ENCODE measurements at regions not wholly inside any gene's neighbourhood (a gene's known extent, or its start where the extent isn't known, plus 50 kb on each side); places are given as distances from the start of the nearest gene placed in this dataset.

DNA sequence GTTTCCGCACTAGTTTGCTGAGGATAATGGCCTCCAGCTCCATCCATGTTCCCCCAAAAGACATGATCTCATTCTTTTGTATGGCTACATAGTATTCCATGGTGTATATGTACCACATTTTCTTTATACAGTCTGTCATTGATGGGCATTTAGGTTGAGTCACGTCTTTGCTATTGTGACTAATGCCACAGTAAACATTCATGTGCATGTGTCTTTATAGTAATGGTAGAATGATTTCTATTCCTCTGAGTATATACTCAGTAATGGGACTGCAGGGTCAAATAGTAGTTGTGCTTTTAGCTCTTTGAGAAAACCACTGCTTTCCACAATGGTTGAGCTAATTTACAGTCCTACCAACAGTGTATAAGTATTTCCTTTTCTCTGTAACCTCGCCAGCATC, 78.3 kb upstream of the BCL9 start:
- DNase-seq (ENCODE audit: low spot score): no peak

- DNase-seq (ENCODE audit: low spot score): no peak
These were observed 74.8 kb upstream of the BCL9 start for GRCh38 chr1:147466543-147466942.

- no peak for DNase-seq (ENCODE audit: low spot score)
These were observed 71.2 kb upstream of the BCL9 start for GRCh38 chr1:147470079-147470478.

DNA sequence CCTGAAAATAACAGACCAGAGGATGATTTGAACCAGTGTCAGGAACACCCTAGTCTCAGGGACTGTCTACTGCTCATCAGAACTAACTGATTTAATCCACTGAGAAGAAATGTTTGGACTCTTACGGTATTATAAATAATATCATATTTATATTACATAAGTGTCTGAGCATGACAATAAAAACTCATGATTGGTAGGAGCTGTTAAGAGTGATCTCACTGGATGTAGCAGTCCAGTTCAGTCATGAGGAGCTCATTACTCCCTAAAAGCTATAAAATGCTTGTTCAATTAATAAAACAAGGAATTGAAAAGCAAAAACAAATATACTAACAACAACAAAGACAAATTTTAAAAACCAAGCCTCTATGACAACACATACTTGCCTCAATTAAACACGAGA, 68.8 kb upstream of the BCL9 start:
- no peak for DNase-seq (ENCODE audit: low spot score)

GRCh38 chr1:147472966-147473732, 68.2 kb upstream of the BCL9 start:
- DNase-seq (ENCODE audit: low spot score): no peak

GRCh38 chr1:147473733-147474049, 67.6 kb upstream of the BCL9 start:
- no peak for DNase-seq (ENCODE audit: low spot score)

GRCh38 chr1:147475488-147475887, 65.8 kb upstream of the BCL9 start:
- DNase-seq (ENCODE audit: low spot score): no peak

- no peak for DNase-seq (ENCODE audit: low spot score)
These were observed 62.8 kb upstream of the BCL9 start for GRCh38 chr1:147478521-147478920.

GRCh38 chr1:147479864-147480564, 61.3 kb upstream of the BCL9 start:
- no peak for DNase-seq (ENCODE audit: low spot score)

- DNase-seq (ENCODE audit: low spot score): no peak
These were observed 60.8 kb upstream of the BCL9 start for GRCh38 chr1:147480565-147480935.

DNA sequence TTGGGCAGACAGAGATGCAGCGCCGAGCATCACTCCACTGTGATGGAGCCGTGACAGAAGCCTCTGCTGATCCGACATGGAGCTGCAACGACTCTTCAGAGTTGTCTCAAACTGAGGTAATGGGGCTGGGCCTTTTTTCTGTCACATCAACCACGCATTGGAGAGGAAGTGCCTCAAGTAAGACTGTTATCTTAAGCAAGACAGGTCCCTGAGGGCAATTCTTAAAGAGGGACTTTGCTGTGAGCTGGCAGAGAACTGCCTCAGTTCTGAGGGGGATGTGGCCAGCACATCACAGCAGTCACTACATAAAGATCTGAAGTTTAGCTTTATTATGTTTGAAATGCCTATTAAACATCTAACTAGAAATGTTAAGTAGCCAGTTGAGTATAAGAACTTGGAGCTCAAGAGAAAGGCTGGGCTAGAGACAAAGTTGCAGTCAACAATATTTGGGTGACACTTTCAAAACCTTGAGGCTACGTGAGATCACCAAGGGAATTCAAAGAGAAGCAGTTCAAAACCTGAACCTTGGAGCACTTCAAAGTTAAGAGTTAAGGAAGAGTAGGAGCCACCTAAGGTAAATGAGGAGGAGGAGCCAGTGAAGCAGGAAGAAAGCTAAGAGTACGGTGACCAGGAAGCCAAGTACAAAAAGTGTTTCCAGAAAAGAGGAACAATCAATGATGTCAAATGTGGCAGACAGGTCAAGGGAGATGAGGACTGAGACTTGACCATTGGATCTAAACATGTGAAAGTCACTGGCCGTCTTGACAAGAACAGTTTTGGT, 54.2 kb upstream of the BCL9 start:
- DNase-seq (ENCODE audit: low spot score): no peak

- DNase-seq (ENCODE audit: low spot score): no peak
These were observed 50.2 kb upstream of the BCL9 start for GRCh38 chr1:147491098-147491497.
